GM23248 (cell line): ENCODE measurements at regions not wholly inside any gene's neighbourhood (a gene's known extent, or its start where the extent isn't known, plus 50 kb on each side); places are given as distances from the start of the nearest gene placed in this dataset.

Experiments
- EZH2 ChIP-seq: fragments of 200-600 bp; sonication (generic); IDR thresholded peaks from 2 replicates; pipeline ENCODE4 v1.6.1; 2018; ENCODE audit warnings: antibody characterized with exemption, mild to moderate bottlenecking; ENCODE audit not compliant: insufficient read depth, poor library complexity, severe bottlenecking
- EZH2phosphoT487 ChIP-seq: fragments of 200-600 bp; sonication (generic); IDR thresholded peaks from 2 replicates; pipeline ENCODE4 v1.6.1; 2018; ENCODE audit warnings: antibody characterized with exemption, moderate library complexity, mild to moderate bottlenecking, low read depth; ENCODE audit not compliant: insufficient read depth

DNA sequence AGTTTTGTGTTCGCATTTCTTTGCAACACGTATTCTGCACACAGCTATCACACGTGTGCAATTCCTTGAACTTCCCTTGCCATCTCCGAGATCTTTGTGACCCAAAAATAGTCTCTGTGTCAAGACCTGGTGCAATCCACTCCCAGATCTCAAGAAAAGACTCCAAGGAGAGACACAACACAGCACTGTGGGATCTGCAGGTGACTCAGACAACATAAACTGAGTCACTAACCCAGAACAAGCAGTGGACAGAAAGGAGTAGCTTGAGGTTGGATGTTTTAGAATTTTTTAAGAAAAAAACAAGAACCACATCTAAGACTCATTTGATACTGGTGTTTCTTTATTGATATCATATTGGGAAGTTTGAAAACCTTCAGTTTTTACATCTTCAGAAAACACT is 396.9 kb downstream of the AGTPBP1 start:
- TF ChIP-seq EZH2 (no peak), EZH2phosphoT487 (no peak)
